ENCODE measurements at regions not wholly inside any gene's neighbourhood (a gene's known extent, or its start where the extent isn't known, plus 50 kb on each side); places are given as distances from the start of the nearest gene placed in this dataset.

- TF ChIP-seq CTCF (IDR thresholded peaks at IDR 0.05) (no peak), POLR2A (IDR thresholded peaks at IDR 0.05) (no peak)
Measured at GRCh38 chr2:19690429-19690828, 211.4 kb downstream of the TTC32 start.
